ENCODE measurements at regions not wholly inside any gene's neighbourhood (a gene's known extent, or its start where the extent isn't known, plus 50 kb on each side); places are given as distances from the start of the nearest gene placed in this dataset.

GRCh38 chrX:39406799-39407198 is 605.5 kb downstream of the MID1IP1 start:
- TF ChIP-seq CTCF (IDR thresholded peaks at IDR 0.05) (no peak), POLR2A (IDR thresholded peaks at IDR 0.05) (no peak)
